ENCODE measurements at regions not wholly inside any gene's neighbourhood (a gene's known extent, or its start where the extent isn't known, plus 50 kb on each side); places are given as distances from the start of the nearest gene placed in this dataset.
A peak's percentile ranks its signal among the peaks of the same experiment; 100 is the strongest.

- DNase-seq (ENCODE audit: extremely low spot score): no peak
- ChIA-PET POLR2A (no interaction called here), CTCF (no interaction called here)
- TF ChIP-seq L3MBTL2 (conservative IDR thresholded peaks at IDR 0.05) (no peak), SUZ12 (IDR thresholded peaks at IDR 0.05) (no peak), CTBP1 (IDR thresholded peaks at IDR 0.05; ENCODE audit: borderline replicate concordance) (no peak), FOXA1 (IDR thresholded peaks at IDR 0.05) (no peak), FOXK2 (IDR thresholded peaks at IDR 0.05) (no peak), TARDBP (IDR thresholded peaks at IDR 0.05) (no peak), ARNT (IDR thresholded peaks at IDR 0.05) (no peak), PKNOX1 (IDR thresholded peaks at IDR 0.05) (no peak), SP1 (IDR thresholded peaks at IDR 0.05) (no peak), LEF1 (IDR thresholded peaks at IDR 0.05; ENCODE audit: borderline replicate concordance) (no peak), FOXM1 (IDR thresholded peaks at IDR 0.05; ENCODE audit: borderline replicate concordance) (no peak), NFRKB (IDR thresholded peaks at IDR 0.05) (no peak), ELF4 (IDR thresholded peaks at IDR 0.05) (no peak), ZNF384 (IDR thresholded peaks at IDR 0.05) (no peak), HDGF (IDR thresholded peaks at IDR 0.05; ENCODE audit: borderline replicate concordance) (no peak), BHLHE40 (IDR thresholded peaks at IDR 0.05; ENCODE audit: borderline replicate concordance) (no peak)
Measured at GRCh38 chr6:47169785-47170616, 127.9 kb upstream of the ADGRF1 start.

DNA sequence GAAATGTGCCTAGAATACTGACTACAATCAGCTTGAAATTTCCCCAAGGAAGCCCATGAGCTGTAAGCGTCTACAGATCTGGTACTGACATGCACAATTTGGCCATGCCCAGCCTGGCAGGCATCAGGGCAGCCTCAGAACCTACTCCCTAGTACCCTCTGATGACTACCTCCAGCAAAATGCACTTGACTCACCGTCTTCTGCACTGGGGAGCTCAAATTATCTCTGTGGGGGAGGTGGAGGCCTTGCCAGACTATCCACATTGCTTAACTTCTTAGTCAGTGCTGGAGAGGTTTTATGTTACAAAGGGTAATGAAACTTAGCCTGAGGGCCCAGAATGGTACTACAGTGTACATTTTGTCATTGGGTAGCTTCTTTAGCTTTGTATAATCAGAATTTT, 126.0 kb upstream of the ADGRF1 start:
- ChIA-PET POLR2A (no interaction called here), CTCF (interaction anchor here (0.7 kb wide), 1 partner anchor 34 kb away, joined by 3 read pairs; no protein-coding TSS in a partner anchor)
- DNase-seq (ENCODE audit: extremely low spot score): peak; percentile 65
- no peak for TF ChIP-seq ZNF384 (IDR thresholded peaks at IDR 0.05)
- TF ChIP-seq CTBP1 (IDR thresholded peaks at IDR 0.05; ENCODE audit: borderline replicate concordance): 0 out of 2 replicates have a peak, but pooled peaks have one; percentile 19

GRCh38 chr6:47165918-47166317, 123.8 kb upstream of the ADGRF1 start:
- DNase-seq (ENCODE audit: extremely low spot score): no peak
- no peak for TF ChIP-seq ELF4 (IDR thresholded peaks at IDR 0.05)
- TF ChIP-seq ZNF384 (IDR thresholded peaks at IDR 0.05): no peak
- TF ChIP-seq CTBP1 (IDR thresholded peaks at IDR 0.05; ENCODE audit: borderline replicate concordance): no peak
- POLR2A ChIA-PET: no interaction called here
- CTCF ChIA-PET: no interaction called here

DNA sequence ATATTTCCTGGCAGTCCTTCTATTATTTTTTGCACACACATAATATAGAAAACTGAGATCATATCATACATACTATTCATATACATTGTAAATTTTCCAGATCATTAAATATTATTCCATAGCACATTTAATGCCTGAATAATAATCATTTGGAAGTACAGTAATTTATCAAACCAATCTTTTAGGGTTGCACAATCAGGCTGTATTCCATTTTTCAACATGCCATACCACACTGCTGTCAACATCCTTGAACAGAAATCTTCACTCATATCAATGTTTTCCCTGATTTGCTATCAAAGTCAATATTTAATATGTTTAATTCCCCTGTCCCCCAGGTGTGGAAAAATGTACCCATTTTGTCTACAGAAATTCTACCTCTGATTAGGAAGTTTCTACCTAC, 122.7 kb upstream of the ADGRF1 start:
- CTCF ChIA-PET: no interaction called here
- no peak for DNase-seq (ENCODE audit: extremely low spot score)
- TF ChIP-seq CTBP1 (IDR thresholded peaks at IDR 0.05; ENCODE audit: borderline replicate concordance) (no peak), HDGF (IDR thresholded peaks at IDR 0.05; ENCODE audit: borderline replicate concordance) (no peak), ARNT (IDR thresholded peaks at IDR 0.05) (no peak), LEF1 (IDR thresholded peaks at IDR 0.05; ENCODE audit: borderline replicate concordance) (no peak), TARDBP (IDR thresholded peaks at IDR 0.05) (no peak), SUZ12 (IDR thresholded peaks at IDR 0.05) (no peak), BHLHE40 (IDR thresholded peaks at IDR 0.05; ENCODE audit: borderline replicate concordance) (no peak), NFRKB (IDR thresholded peaks at IDR 0.05) (no peak), FOXM1 (IDR thresholded peaks at IDR 0.05; ENCODE audit: borderline replicate concordance) (no peak), FOXK2 (IDR thresholded peaks at IDR 0.05) (no peak)
- POLR2A ChIA-PET: no interaction called here

DNA sequence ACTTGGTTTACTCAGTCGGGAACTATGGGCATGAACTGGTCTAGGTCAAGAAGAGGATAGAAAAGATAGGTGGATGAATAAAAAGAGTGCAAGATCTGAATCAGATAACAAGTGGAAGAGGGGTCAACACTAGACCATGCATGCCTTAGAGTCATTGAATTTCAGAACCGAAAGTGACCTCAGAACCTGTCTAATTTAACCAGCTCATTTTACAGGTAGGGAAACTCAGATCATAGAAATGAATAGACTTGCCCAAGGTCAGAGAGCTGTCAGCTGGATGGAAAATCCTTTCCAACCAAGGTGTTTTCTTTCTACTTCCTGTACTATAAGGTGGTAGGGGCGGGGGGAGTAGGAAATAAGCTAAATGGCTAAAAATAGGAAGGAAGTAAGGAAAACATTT, 121.4 kb upstream of the ADGRF1 start:
- ChIA-PET POLR2A (no interaction called here), CTCF (no interaction called here)
- TF ChIP-seq SP1 (IDR thresholded peaks at IDR 0.05) (no peak), FOXA1 (IDR thresholded peaks at IDR 0.05) (no peak), CTBP1 (IDR thresholded peaks at IDR 0.05; ENCODE audit: borderline replicate concordance) (no peak), HDGF (IDR thresholded peaks at IDR 0.05; ENCODE audit: borderline replicate concordance) (no peak), ARNT (IDR thresholded peaks at IDR 0.05) (no peak), FOXK2 (IDR thresholded peaks at IDR 0.05) (no peak), NFRKB (IDR thresholded peaks at IDR 0.05) (no peak), BHLHE40 (IDR thresholded peaks at IDR 0.05; ENCODE audit: borderline replicate concordance) (no peak), PKNOX1 (IDR thresholded peaks at IDR 0.05) (no peak), LEF1 (IDR thresholded peaks at IDR 0.05; ENCODE audit: borderline replicate concordance) (no peak), L3MBTL2 (conservative IDR thresholded peaks at IDR 0.05) (no peak), SUZ12 (IDR thresholded peaks at IDR 0.05) (no peak), ELF4 (IDR thresholded peaks at IDR 0.05) (no peak), ZNF384 (IDR thresholded peaks at IDR 0.05) (no peak), TARDBP (IDR thresholded peaks at IDR 0.05) (no peak), FOXM1 (IDR thresholded peaks at IDR 0.05; ENCODE audit: borderline replicate concordance) (no peak)

DNA sequence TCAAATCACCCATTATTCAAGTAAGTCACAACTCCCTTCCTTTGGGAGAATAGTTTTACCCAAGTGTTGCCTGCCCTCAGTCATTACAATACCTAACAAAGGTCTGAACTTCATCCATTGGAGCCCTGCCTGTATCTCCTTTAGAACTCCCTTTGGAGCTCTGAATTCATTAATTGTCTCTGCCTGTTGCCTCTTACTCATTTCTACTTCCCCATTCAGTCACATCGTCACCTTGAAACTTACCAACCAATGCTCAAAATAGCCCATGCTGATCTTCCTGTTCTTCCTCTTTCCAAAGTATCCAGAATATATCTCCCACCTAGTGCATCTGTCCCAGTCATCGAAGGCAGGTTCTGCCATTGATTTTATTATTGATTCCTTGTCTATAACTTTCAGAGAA, 120.7 kb upstream of the ADGRF1 start:
- CTCF ChIA-PET: no interaction called here
- TF ChIP-seq FOXM1 (IDR thresholded peaks at IDR 0.05; ENCODE audit: borderline replicate concordance) (no peak), ELF4 (IDR thresholded peaks at IDR 0.05) (no peak), PKNOX1 (IDR thresholded peaks at IDR 0.05) (no peak), FOXK2 (IDR thresholded peaks at IDR 0.05) (no peak), CTBP1 (IDR thresholded peaks at IDR 0.05; ENCODE audit: borderline replicate concordance) (no peak), NFRKB (IDR thresholded peaks at IDR 0.05) (no peak), HDGF (IDR thresholded peaks at IDR 0.05; ENCODE audit: borderline replicate concordance) (no peak), ZNF384 (IDR thresholded peaks at IDR 0.05) (no peak), SUZ12 (IDR thresholded peaks at IDR 0.05) (no peak), TARDBP (IDR thresholded peaks at IDR 0.05) (no peak), SP1 (IDR thresholded peaks at IDR 0.05) (no peak)

More for the DNA sequence above, 121.4 kb upstream of the ADGRF1 start:
- no peak for DNase-seq (ENCODE audit: extremely low spot score)

More for the DNA sequence above, 120.7 kb upstream of the ADGRF1 start:
- DNase-seq (ENCODE audit: extremely low spot score): no peak
- POLR2A ChIA-PET: no interaction called here

Measured in HEK293T (cell line).